ENCODE measurements at regions not wholly inside any gene's neighbourhood (a gene's known extent, or its start where the extent isn't known, plus 50 kb on each side); places are given as distances from the start of the nearest gene placed in this dataset.

GRCh38 chr18:31225668-31226067, 63.0 kb upstream of the DSC1 start:
- TF ChIP-seq, protein P1, sequence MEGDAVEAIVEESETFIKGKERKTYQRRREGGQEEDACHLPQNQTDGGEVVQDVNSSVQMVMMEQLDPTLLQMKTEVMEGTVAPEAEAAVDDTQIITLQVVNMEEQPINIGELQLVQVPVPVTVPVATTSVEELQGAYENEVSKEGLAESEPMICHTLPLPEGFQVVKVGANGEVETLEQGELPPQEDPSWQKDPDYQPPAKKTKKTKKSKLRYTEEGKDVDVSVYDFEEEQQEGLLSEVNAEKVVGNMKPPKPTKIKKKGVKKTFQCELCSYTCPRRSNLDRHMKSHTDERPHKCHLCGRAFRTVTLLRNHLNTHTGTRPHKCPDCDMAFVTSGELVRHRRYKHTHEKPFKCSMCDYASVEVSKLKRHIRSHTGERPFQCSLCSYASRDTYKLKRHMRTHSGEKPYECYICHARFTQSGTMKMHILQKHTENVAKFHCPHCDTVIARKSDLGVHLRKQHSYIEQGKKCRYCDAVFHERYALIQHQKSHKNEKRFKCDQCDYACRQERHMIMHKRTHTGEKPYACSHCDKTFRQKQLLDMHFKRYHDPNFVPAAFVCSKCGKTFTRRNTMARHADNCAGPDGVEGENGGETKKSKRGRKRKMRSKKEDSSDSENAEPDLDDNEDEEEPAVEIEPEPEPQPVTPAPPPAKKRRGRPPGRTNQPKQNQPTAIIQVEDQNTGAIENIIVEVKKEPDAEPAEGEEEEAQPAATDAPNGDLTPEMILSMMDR (IDR thresholded peaks at IDR 0.05): no peak
- TF ChIP-seq POLR2A (IDR thresholded peaks at IDR 0.05; ENCODE audit: low read depth) (no peak), POLR2AphosphoS5 (IDR thresholded peaks at IDR 0.05) (no peak), EP300 (IDR thresholded peaks at IDR 0.05) (no peak)

All from esophagus muscularis mucosa (tissue), 4 donors.